Esophagus muscularis mucosa (tissue), 4 donors: ENCODE measurements at regions not wholly inside any gene's neighbourhood (a gene's known extent, or its start where the extent isn't known, plus 50 kb on each side); places are given as distances from the start of the nearest gene placed in this dataset.

Source experiments
- DNase-seq: peaks from one replicate; pipeline ENCODE4 v3.0.0-alpha.2; 2017; ENCODE audit errors: extremely low spot score
- H3K27ac ChIP-seq, 4 donors: fragments of 200-600 bp; sonication (generic); replicated peaks in 1 of 4; 1 replicate in 3 of 4; 2 replicates in 1 of 4; pipeline ENCODE4 v1.5.1; 2016 to 2019; ENCODE audit warnings: mild to moderate bottlenecking in 1 of 4
- H3K27me3 ChIP-seq, 4 donors: fragments of 200-600 bp; sonication (generic); one replicate each; pipeline versions ENCODE4 v1.5.1 to v1.6.0; 2016 to 2019
- H3K36me3 ChIP-seq, 4 donors: fragments of 200-600 bp; sonication (generic); one replicate each; pipeline ENCODE4 v1.5.1; 2016 to 2019
- H3K4me1 ChIP-seq, 4 donors: fragments of 200-600 bp; sonication (generic); one replicate each; pipeline ENCODE4 v1.5.1; 2016 to 2019
- H3K4me3 ChIP-seq, 4 donors: fragments of 200-600 bp; sonication (generic); 1 replicate in 2 of 4; 2 replicates in 2 of 4; pipeline ENCODE4 v1.5.1; 2016 to 2019; ENCODE audit warnings: mild to moderate bottlenecking in 4 of 4, moderate library complexity in 1 of 4
- H3K9me3 ChIP-seq, 4 donors: fragments of 200-600 bp; sonication (generic); 1 replicate in 3 of 4; 2 replicates in 1 of 4; pipeline ENCODE4 v1.5.1; 2016 to 2019
- CTCF ChIP-seq, 3 experiments: fragments of 200-600 bp in 2 of 3; fragments of 450-650 bp in 1 of 3; sonication (generic) in 2 of 3; IDR thresholded peaks; one replicate each; pipeline ENCODE4 v1.5.1; 2017 to 2019; ENCODE audit warnings: antibody characterized with exemption in 3 of 3, mild to moderate bottlenecking in 2 of 3, moderate library complexity in 1 of 3
- EP300 ChIP-seq: sonication (generic); formaldehyde crosslinking; IDR thresholded peaks from one replicate; pipeline ENCODE4 v1.6.1; 2017; ENCODE audit warnings: antibody characterized with exemption
- POLR2A ChIP-seq: fragments of 450-650 bp; IDR thresholded peaks from one replicate; pipeline ENCODE4 v1.6.1; 2017; ENCODE audit warnings: antibody characterized with exemption, moderate library complexity, mild to moderate bottlenecking, low read depth
- POLR2AphosphoS5 ChIP-seq, 2 donors: sonication (generic); formaldehyde crosslinking; IDR thresholded peaks; one replicate each; pipeline ENCODE4 v1.6.1; 2017; ENCODE audit warnings: antibody characterized with exemption in 2 of 2
- WGBS: methylation state at CpG from one replicate; pipeline ENCODE4 v1.1.5; 2018; 5-methylcytosine and 5-hydroxymethylcytosine counted together
- intact Hi-C: fragments of 100-400 bp; cut with DNase I; formaldehyde crosslinking; loops from one replicate; pipeline ENCODE4 v1.15.1; 2023

GRCh38 chr12:3980504-3981272, 107.5 kb upstream of the PARP11 start:
- Histone ChIP-seq H3K27ac (no peak overlapping the region), H3K36me3 (no peaks in the 10 kb centered on the region), H3K9me3 (peaks cover 0 to 17% (median 11%) of the 10 kb centered on the region in 4 donors), H3K27me3 (peaks cover 0 to 10% (median 0%) of the 10 kb centered on the region in 4 donors), H3K4me1 (no peaks in the 10 kb centered on the region), H3K4me3 (no peak overlapping the region)
- WGBS, result 77% methylated on average over 11 of the region's 11 CpGs
- intact Hi-C loops, result no loop called here
- TF ChIP-seq CTCF (IDR thresholded peaks at IDR 0.05), result no peak
- TF ChIP-seq POLR2AphosphoS5 (IDR thresholded peaks at IDR 0.05), result no peak
- no peak for TF ChIP-seq EP300
- TF ChIP-seq POLR2A, result no peak
- DNase-seq, result no peak

- H3K36me3 ChIP-seq, result no peaks in the 10 kb centered on the region
- DNase-seq, result no peak
- H3K4me3 ChIP-seq, result no peak overlapping the region
- H3K9me3 ChIP-seq, result peaks cover 0 to under 1% (median 0%) of the 10 kb centered on the region in 4 donors
- 80% methylated on average over 2 of the region's 2 CpGs for WGBS
- H3K27me3 ChIP-seq, result peaks cover 0 to 10% (median 0%) of the 10 kb centered on the region in 4 donors
- intact Hi-C loops, result no loop called here
- H3K27ac ChIP-seq, result no peak overlapping the region
- H3K4me1 ChIP-seq, result no peaks in the 10 kb centered on the region
- TF ChIP-seq CTCF (IDR thresholded peaks at IDR 0.05), result no peak
- TF ChIP-seq POLR2AphosphoS5 (IDR thresholded peaks at IDR 0.05), result no peak
- TF ChIP-seq POLR2A, result no peak
Observed at GRCh38 chr12:3977621-3978020, 104.4 kb upstream of the PARP11 start.

- intact Hi-C loops, result no loop called here
- Histone ChIP-seq H3K9me3 (no peaks in the 10 kb centered on the region), H3K27me3 (peaks cover 0 to 15% (median 0%) of the 10 kb centered on the region in 4 donors), H3K4me3 (no peak overlapping the region), H3K36me3 (no peaks in the 10 kb centered on the region), H3K4me1 (no peaks in the 10 kb centered on the region), H3K27ac (no peak overlapping the region)
- DNase-seq, result no peak
- TF ChIP-seq POLR2A, result no peak
- WGBS, result 74% methylated on average over 5 of the region's 5 CpGs
Observed at GRCh38 chr12:3976351-3976938, 103.2 kb upstream of the PARP11 start.

- Histone ChIP-seq H3K4me3 (no peak overlapping the region), H3K4me1 (no peaks in the 10 kb centered on the region), H3K36me3 (no peaks in the 10 kb centered on the region), H3K27ac (no peak overlapping the region), H3K9me3 (no peaks in the 10 kb centered on the region), H3K27me3 (peaks cover 0 to 15% (median 0%) of the 10 kb centered on the region in 4 donors)
- intact Hi-C loops, result no loop called here
- no peak for DNase-seq
- TF ChIP-seq CTCF (IDR thresholded peaks at IDR 0.05) (no peak), POLR2A (no peak), POLR2AphosphoS5 (IDR thresholded peaks at IDR 0.05) (no peak), EP300 (no peak)
- WGBS, result 72% methylated on average over 3 of the region's 3 CpGs
Observed at GRCh38 chr12:3975652-3976051, 102.5 kb upstream of the PARP11 start.

- no peak overlapping the region for H3K4me3 ChIP-seq
- no peaks in the 10 kb centered on the region for H3K4me1 ChIP-seq
- peaks cover 0 to 15% (median 0%) of the 10 kb centered on the region in 4 donors for H3K27me3 ChIP-seq
- intact Hi-C loops, result no loop called here
- DNase-seq, result no peak
- H3K27ac ChIP-seq, result no peak overlapping the region
- no peaks in the 10 kb centered on the region for H3K36me3 ChIP-seq
- no peaks in the 10 kb centered on the region for H3K9me3 ChIP-seq
- TF ChIP-seq POLR2AphosphoS5 (IDR thresholded peaks at IDR 0.05) (no peak), CTCF (IDR thresholded peaks at IDR 0.05) (no peak), EP300 (no peak), POLR2A (no peak)
- 78% methylated on average over 8 of the region's 8 CpGs for WGBS
Observed at GRCh38 chr12:3974883-3975282, 101.7 kb upstream of the PARP11 start.
